Posterior vena cava (tissue), 2 donors: ENCODE measurements at regions not wholly inside any gene's neighbourhood (a gene's known extent, or its start where the extent isn't known, plus 50 kb on each side); places are given as distances from the start of the nearest gene placed in this dataset.
A peak's percentile ranks its signal among the peaks of the same experiment; 100 is the strongest.
"Not testable (repeated sequence)": the region's sequence is repeated elsewhere in the genome, so short reads cannot be mapped to it uniquely, and the experiment has no call there.

ENCODE experiments used
- DNase-seq: peaks from one replicate; pipeline ENCODE4 v3.0.0-alpha.2; 2020; ENCODE audit warnings: low spot score
- intact Hi-C, 2 donors: fragments of 100-400 bp; cut with DNase I; formaldehyde crosslinking; loops; one replicate each; pipeline versions ENCODE4 v1.14.1 to v1.14.2; 2022 to 2023
- donor health status: DM: yes; HTN: yes; CAD: no.
- donor health status: DM: yes; HTN: yes; CAD: no.

DNA sequence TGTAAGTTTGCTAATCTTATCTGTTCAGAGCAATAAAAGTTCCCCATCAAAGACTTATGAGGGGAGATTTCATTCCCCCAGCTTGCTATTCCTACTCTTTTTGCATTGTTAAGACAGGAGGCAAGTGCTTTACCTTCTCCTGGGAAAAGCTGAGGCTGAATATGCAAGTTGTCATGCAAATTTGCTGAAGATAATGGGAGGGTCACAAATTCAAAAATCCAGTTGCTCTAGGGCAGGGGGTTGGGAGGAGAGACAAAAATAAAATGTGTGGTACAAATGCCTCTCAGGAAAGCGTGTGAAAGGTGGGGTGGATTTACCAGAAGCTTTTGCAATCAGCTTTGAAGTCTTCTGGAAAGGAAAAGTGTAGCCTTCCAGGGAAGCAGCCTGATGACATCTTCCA is 290.4 kb downstream of the TUBA3C start:
- DNase-seq, intact Hi-C loops: not testable (repeated sequence)

GRCh38 chr13:18874875-18875789 is 306.5 kb downstream of the TUBA3C start:
- intact Hi-C loops, DNase-seq: not testable (repeated sequence)

DNA sequence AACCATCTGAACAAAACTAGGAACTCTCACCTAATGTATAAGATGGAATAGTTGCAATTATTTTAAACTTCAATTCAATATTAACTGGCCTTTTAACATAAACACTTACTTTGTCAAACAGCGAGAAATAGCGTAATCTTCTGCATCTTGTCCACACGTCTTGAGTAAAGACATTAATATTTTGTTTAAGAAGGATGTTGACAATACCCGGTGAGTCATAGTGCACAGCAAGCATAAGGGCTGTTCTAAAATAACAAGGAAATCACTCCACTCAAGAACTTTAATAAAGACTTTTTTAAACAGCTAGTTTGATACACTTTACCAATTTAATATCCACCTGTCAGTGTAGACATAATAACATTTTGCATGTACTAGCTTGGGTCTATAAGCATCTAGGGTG is 311.1 kb downstream of the TUBA3C start:
- DNase-seq, intact Hi-C loops: not testable (repeated sequence)

DNA sequence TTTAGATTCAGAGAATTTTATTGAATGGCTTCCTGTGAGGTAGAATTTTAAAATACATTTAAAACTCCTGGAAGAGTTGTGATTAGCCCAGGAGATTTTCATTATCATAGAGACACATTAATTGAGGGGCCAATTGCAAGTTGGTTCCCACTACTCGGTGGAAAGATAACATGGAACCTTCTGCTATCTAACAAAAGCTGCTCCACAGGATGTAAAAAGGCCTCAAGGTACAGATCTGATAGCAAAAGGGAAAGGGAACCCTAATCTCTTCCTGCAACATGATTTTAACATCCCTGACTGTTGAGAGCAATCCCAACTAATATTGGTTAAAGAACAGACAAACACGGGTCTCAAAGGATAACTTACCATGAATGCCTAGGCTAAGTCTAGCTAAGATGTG is 312.3 kb downstream of the TUBA3C start:
- DNase-seq, intact Hi-C loops: not testable (repeated sequence)

- peak; percentile 76 for DNase-seq
- intact Hi-C loops, result not testable (repeated sequence)
These were observed 343.5 kb downstream of the TUBA3C start for GRCh38 chr13:18837986-18838629.

GRCh38 chr13:18837179-18837745 is 344.4 kb downstream of the TUBA3C start:
- DNase-seq, intact Hi-C loops: not testable (repeated sequence)

DNA sequence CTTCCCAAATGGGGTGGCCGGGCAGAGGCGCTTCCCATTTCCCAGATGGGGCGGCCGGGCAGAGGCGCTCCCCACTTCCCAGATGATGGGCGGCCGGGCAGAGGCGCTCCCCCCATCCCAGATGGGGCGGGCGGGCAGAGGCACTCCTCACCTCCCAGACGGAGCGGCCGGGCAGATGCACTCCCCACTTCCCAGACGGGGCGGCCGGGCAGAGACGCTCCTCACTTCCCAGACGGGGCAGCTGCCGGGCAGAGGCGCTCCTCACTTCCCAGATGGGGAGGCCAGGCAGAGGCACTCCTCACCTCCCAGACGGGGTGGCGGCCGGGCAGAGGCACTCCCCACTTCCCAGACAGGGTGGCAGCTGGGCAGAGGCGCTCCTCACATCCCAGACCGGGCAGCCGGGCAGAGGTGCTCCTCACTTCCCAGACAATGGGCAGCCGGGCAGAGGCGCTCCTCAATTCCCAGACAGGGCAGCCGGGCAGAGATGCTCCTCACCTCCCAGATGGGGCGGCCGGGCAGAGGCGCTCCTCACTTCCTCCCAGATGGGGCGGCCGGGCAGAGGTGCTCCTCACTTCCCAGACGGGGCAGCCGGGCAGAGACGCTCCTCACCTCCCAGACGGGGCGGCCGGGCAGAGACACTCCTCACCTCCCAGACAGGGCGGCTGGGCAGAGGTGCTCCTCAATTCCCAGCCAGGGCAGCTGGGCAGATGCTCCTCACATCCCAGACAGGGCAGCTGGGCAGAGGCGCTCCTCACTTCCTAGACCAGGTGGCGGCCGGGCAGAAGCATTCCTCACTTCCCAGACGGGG is 345.0 kb downstream of the TUBA3C start:
- peak; percentile 76 for DNase-seq
- intact Hi-C loops, result not testable (repeated sequence)

DNA sequence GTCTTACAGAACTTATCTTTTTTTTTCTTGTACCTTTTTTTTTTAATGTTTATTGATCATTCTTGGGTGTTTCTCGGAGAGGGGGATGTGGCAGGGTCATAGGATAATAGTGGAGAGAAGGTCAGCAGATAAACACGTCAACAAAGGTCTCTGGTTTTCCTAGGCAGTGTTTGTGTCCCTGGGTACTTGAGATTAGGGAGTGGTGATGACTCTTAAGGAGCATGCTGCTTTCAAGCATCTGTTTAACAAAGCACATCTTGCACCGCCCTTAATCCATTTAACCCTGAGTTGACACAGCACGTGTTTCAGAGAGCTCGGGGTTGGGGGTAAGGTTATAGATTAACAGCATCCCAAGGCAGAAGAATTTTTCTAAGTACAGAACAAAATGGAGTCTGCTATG is 345.9 kb downstream of the TUBA3C start:
- DNase-seq, intact Hi-C loops: not testable (repeated sequence)

DNA sequence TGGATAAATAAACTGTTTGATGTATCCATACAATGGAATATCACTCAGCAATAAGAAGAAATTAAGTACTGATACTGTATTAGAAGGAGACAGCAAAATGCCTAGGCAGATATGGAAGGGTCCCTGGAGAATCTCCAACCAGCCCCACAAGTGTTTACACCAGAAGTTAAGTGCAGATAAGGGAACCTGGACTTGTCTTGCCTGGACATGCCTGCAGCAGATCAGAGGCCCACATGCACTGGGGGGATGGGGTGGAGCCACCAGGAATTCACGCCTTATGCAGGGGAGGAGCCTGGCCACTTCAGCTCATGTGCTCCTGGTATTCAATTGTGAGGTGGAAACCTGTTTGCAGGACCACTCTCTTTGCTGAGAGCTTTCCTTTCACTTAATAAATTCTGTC is 356.9 kb downstream of the TUBA3C start:
- intact Hi-C loops, DNase-seq: not testable (repeated sequence)

GRCh38 chr13:18822655-18823639 is 358.7 kb downstream of the TUBA3C start:
- intact Hi-C loops, DNase-seq: not testable (repeated sequence)

DNA sequence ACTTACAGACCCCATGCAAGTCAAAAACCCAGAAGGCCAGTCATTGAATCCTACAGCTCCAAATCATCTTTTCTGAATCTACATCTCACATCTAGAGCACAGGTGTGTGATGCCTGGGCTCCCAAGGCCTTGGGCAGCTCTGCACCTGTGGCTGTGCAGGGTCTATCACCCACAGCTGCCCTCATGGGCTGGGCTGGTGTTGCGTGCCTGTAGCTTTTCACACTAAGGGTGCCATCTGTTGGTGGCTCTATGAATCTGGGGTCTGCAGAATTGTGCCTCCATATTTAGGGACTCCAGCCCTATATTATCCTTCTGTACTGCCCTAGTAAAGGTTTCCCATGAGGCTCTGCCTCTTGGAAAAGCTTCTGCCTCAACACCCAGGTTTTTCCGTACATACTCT is 407.6 kb downstream of the TUBA3C start:
- intact Hi-C loops, DNase-seq: not testable (repeated sequence)

DNA sequence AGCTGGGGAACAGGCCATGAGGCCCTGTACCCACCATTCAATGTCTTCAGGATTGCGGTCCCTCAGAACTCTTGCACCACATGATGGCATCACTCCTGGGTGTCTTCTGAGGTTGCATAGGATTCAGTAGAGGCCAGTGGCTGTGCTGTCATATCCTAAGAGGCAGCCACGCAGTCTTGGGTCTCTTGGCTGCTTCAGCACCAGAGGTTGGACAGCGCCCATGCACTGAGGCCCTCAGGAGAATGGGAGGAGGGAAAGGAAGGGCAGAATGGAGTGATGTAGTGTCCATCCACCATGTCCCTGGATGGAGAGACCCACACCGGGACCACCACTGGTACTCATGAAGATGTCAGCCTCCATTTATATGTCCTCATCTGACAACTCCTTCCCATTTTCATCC is 439.9 kb downstream of the TUBA3C start:
- DNase-seq, intact Hi-C loops: not testable (repeated sequence)

DNA sequence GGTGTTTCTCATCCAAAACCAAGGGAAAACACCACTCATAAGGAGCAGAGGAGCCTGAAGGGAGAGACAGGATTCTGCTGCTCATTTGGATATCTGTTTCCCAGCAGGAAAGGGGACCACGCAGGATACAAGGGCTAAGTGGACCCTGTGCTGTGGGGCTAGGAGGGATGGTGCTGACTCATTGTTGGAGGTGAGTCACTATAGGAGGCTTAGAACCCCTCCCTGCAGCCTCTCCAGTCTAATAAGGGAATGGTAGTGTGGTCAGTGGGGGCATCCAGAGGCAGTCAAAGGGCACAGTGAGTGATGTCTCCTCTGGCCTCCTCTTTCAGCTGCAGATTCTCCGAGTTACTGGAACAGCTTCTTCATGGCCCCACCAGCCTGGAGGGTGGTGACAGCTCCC is 442.3 kb downstream of the TUBA3C start:
- no peak for DNase-seq
- intact Hi-C loops, result no loop called here

DNA sequence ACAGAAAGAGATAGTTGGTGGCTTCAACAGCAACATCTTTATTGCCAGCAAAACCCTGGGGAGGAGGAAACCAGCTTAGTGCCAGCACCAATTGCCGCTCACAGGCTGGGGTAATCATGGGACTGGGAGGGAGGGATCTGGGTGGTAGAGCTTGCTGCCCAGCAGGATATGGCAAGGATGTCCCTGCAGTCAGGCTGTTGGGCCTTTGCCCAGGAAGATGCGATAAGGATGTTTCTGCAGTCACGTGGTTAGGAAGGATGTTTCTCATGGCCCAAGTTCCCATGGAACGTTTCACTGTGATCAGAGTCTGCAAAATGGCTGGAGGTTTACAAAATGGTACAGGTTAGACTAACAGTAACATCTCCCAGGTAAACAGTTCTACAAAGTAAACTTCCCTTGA is 443.5 kb downstream of the TUBA3C start:
- intact Hi-C loops, DNase-seq: not testable (repeated sequence)

DNA sequence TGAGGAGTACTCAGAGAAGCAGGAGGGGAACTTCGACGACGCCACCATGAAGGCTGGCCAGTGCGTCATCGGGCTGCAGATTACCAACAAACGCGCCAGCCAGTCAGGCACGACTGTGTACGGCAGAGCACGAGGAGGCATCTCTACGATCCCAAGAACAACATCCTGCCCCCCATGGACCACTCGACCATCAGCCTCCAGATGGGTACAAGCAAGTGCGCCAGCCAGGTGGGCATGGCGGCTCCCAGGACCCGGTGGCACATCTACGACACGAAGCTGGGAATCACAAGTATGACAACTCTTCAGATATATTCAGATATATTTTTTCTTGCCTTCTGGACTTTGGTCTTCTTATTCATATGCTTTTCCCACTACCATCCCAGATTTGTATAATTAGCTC is 454.5 kb downstream of the TUBA3C start:
- DNase-seq, intact Hi-C loops: not testable (repeated sequence)

- DNase-seq, intact Hi-C loops: not testable (repeated sequence)
These were observed 455.1 kb downstream of the TUBA3C start for GRCh38 chr13:18726524-18726923.

DNA sequence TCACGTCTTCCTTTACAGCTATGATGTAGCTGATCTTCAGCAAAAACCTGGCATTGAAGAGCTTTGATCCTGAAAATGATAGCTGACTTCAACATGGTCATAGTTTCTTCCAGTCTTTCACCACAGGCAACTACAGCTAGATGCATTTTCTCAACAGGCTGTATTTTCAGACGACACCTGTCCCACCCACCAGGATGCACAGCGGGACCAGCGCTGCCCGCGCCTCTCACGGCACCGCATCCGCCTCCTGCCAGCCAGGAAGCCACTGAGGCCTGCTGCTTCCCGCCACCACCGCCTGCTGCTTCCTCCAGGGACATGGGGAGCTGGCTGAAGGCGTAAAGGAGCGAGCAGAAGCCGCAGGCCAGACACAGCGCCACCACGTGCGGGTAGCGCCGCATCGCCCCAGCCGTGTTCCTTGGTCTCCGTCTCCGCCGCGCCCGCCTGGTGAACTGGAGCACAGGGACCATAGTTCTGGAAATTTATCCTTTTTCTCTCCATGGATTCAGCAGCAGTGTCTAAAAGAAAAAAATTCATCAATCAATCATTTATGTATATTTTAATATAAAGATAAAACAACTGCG is 456.3 kb downstream of the TUBA3C start:
- intact Hi-C loops, DNase-seq: not testable (repeated sequence)

DNA sequence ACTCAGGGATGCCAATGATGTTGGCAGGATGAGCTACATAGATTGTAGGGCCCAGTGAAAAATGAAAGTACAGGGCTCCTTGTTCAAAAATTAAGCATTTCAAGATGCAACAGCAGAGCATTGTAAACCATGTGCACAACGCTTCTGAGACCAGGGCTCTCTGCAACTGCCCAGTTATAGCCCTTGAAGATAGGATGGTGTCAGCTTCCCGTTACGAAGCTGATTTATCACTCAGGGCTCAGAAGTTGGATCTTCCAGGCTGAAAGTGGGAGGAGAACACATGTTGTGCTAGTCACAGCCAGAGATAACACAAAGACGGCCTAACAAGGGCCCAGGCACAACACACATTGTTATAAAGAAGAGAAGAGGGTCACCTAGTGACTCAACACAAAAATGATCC is 466.7 kb downstream of the TUBA3C start:
- intact Hi-C loops, result no loop called here
- DNase-seq, result no peak
